Dendritic cell treated with granulocyte-macrophage colony-stimulating factor and Interleukin-4, amounts not matched to agents 40 ng/mL and 50 ng/mL, for 4 days (primary cell): ENCODE measurements at regions not wholly inside any gene's neighbourhood (a gene's known extent, or its start where the extent isn't known, plus 50 kb on each side); places are given as distances from the start of the nearest gene placed in this dataset.

Source experiments
- H3K27ac Mint-ChIP-seq: one replicate; pipeline ENCODE4 v1.8.0; 2022; ENCODE audit warnings: mild to moderate bottlenecking, mixed read lengths
- H3K27me3 Mint-ChIP-seq: one replicate; pipeline ENCODE4 v1.8.0; 2022; ENCODE audit warnings: mild to moderate bottlenecking, mixed read lengths
- H3K36me3 Mint-ChIP-seq: one replicate; pipeline ENCODE4 v1.8.0; 2022; ENCODE audit warnings: low read depth, mixed read lengths
- H3K4me1 Mint-ChIP-seq: one replicate; pipeline ENCODE4 v1.8.0; 2022; ENCODE audit warnings: low read depth, mixed read lengths
- H3K4me3 Mint-ChIP-seq: one replicate; pipeline ENCODE4 v1.8.0; 2022; ENCODE audit warnings: mild to moderate bottlenecking, moderate library complexity, mixed read lengths
- H3K9me3 Mint-ChIP-seq: one replicate; pipeline ENCODE4 v1.8.0; 2022; ENCODE audit warnings: mixed read lengths
- intact Hi-C: fragments of 100-400 bp; cut with micrococcal nuclease; formaldehyde crosslinking; loops from one replicate; pipeline ENCODE4 v1.15.0; 2022

- intact Hi-C loops = no loop called here
- H3K27me3 Mint-ChIP-seq = peaks cover 25% of the 10 kb centered on the region
Observed at GRCh38 chr2:12844511-12844910, 127.8 kb downstream of the TRIB2 start.

GRCh38 chr2:12847694-12848575 is 131.2 kb downstream of the TRIB2 start:
- intact Hi-C loops = no loop called here
- no peaks in the 10 kb centered on the region for H3K36me3 Mint-ChIP-seq
- H3K9me3 Mint-ChIP-seq = peaks cover 2% of the 10 kb centered on the region
- no peak overlapping the region for H3K4me3 Mint-ChIP-seq
- H3K27me3 Mint-ChIP-seq = peaks cover 16% of the 10 kb centered on the region
- H3K27ac Mint-ChIP-seq = no peak overlapping the region
- no peaks in the 10 kb centered on the region for H3K4me1 Mint-ChIP-seq

More at GRCh38 chr2:12844511-12844910, 127.8 kb downstream of the TRIB2 start:
- no peaks in the 10 kb centered on the region for H3K36me3 Mint-ChIP-seq
- no peak overlapping the region for H3K4me3 Mint-ChIP-seq
- no peaks in the 10 kb centered on the region for H3K4me1 Mint-ChIP-seq
- no peak overlapping the region for H3K27ac Mint-ChIP-seq
- no peaks in the 10 kb centered on the region for H3K9me3 Mint-ChIP-seq

GRCh38 chr2:12852135-12852534 is 135.4 kb downstream of the TRIB2 start:
- peaks cover 6% of the 10 kb centered on the region for H3K9me3 Mint-ChIP-seq
- intact Hi-C loops = no loop called here
- peaks cover 19% of the 10 kb centered on the region for H3K27me3 Mint-ChIP-seq
- H3K36me3 Mint-ChIP-seq = no peaks in the 10 kb centered on the region
- no peak overlapping the region for H3K4me3 Mint-ChIP-seq
- H3K4me1 Mint-ChIP-seq = peaks cover 8% of the 10 kb centered on the region
- no peak overlapping the region for H3K27ac Mint-ChIP-seq

- Mint-ChIP-seq H3K4me1 (peaks cover 8% of the 10 kb centered on the region), H3K9me3 (peaks cover 6% of the 10 kb centered on the region), H3K27me3 (peaks cover 17% of the 10 kb centered on the region), H3K4me3 (no peak overlapping the region), H3K36me3 (no peaks in the 10 kb centered on the region), H3K27ac (no peak overlapping the region)
- intact Hi-C loops = no loop called here
Observed at GRCh38 chr2:12854001-12854530, 137.3 kb downstream of the TRIB2 start.

- Mint-ChIP-seq H3K9me3 (peaks cover 6% of the 10 kb centered on the region), H3K27me3 (peaks cover 21% of the 10 kb centered on the region), H3K4me1 (peaks cover 8% of the 10 kb centered on the region), H3K36me3 (no peaks in the 10 kb centered on the region), H3K27ac (no peak overlapping the region), H3K4me3 (no peak overlapping the region)
- intact Hi-C loops = no loop called here
Observed at GRCh38 chr2:12855508-12855907, 138.8 kb downstream of the TRIB2 start.

GRCh38 chr2:12856934-12857601 is 140.3 kb downstream of the TRIB2 start:
- intact Hi-C loops = no loop called here
- H3K9me3 Mint-ChIP-seq = peaks cover 6% of the 10 kb centered on the region
- no peak overlapping the region for H3K4me3 Mint-ChIP-seq

GRCh38 chr2:12857891-12858290 is 141.2 kb downstream of the TRIB2 start:
- no peaks in the 10 kb centered on the region for H3K36me3 Mint-ChIP-seq
- no peak overlapping the region for H3K27ac Mint-ChIP-seq
- H3K9me3 Mint-ChIP-seq = peaks cover 5% of the 10 kb centered on the region
- peaks cover 21% of the 10 kb centered on the region for H3K27me3 Mint-ChIP-seq
- H3K4me1 Mint-ChIP-seq = peaks cover 8% of the 10 kb centered on the region
- intact Hi-C loops = no loop called here
- H3K4me3 Mint-ChIP-seq = no peak overlapping the region

More at GRCh38 chr2:12856934-12857601, 140.3 kb downstream of the TRIB2 start:
- Mint-ChIP-seq H3K4me1 (peaks cover 8% of the 10 kb centered on the region), H3K27ac (no peak overlapping the region), H3K36me3 (no peaks in the 10 kb centered on the region), H3K27me3 (peaks cover 21% of the 10 kb centered on the region)

- Mint-ChIP-seq H3K36me3 (no peaks in the 10 kb centered on the region), H3K27me3 (peaks cover 23% of the 10 kb centered on the region), H3K4me1 (peaks cover 8% of the 10 kb centered on the region), H3K27ac (no peak overlapping the region), H3K9me3 (peaks cover 10% of the 10 kb centered on the region), H3K4me3 (no peak overlapping the region)
- intact Hi-C loops = no loop called here
Observed at GRCh38 chr2:12858786-12859185, 142.1 kb downstream of the TRIB2 start.

GRCh38 chr2:12861344-12861930 is 144.7 kb downstream of the TRIB2 start:
- H3K4me1 Mint-ChIP-seq = peaks cover 3% of the 10 kb centered on the region

GRCh38 chr2:12862541-12862940 is 145.8 kb downstream of the TRIB2 start:
- Mint-ChIP-seq H3K4me1 (no peaks in the 10 kb centered on the region), H3K9me3 (peaks cover 30% of the 10 kb centered on the region), H3K36me3 (no peaks in the 10 kb centered on the region), H3K27me3 (peaks cover 16% of the 10 kb centered on the region), H3K4me3 (no peak overlapping the region), H3K27ac (no peak overlapping the region)
- intact Hi-C loops = no loop called here

More at GRCh38 chr2:12861344-12861930, 144.7 kb downstream of the TRIB2 start:
- Mint-ChIP-seq H3K27me3 (peaks cover 14% of the 10 kb centered on the region), H3K9me3 (peaks cover 30% of the 10 kb centered on the region), H3K4me3 (no peak overlapping the region), H3K27ac (no peak overlapping the region), H3K36me3 (no peaks in the 10 kb centered on the region)
- intact Hi-C loops = no loop called here

- H3K4me1 Mint-ChIP-seq = no peaks in the 10 kb centered on the region
- intact Hi-C loops = no loop called here
- peaks cover 16% of the 10 kb centered on the region for H3K27me3 Mint-ChIP-seq
- no peaks in the 10 kb centered on the region for H3K36me3 Mint-ChIP-seq
- H3K4me3 Mint-ChIP-seq = no peak overlapping the region
- H3K9me3 Mint-ChIP-seq = peaks cover 30% of the 10 kb centered on the region
- no peak overlapping the region for H3K27ac Mint-ChIP-seq
Observed at GRCh38 chr2:12863937-12864336, 147.2 kb downstream of the TRIB2 start.

GRCh38 chr2:12867631-12868287 is 151.0 kb downstream of the TRIB2 start:
- Mint-ChIP-seq H3K36me3 (no peaks in the 10 kb centered on the region), H3K9me3 (peaks cover 30% of the 10 kb centered on the region), H3K4me3 (no peak overlapping the region), H3K4me1 (no peaks in the 10 kb centered on the region), H3K27ac (no peak overlapping the region), H3K27me3 (peaks cover 8% of the 10 kb centered on the region)
- intact Hi-C loops = no loop called here

- Mint-ChIP-seq H3K4me1 (no peaks in the 10 kb centered on the region), H3K9me3 (peaks cover 3% of the 10 kb centered on the region), H3K27me3 (peaks cover 10% of the 10 kb centered on the region), H3K4me3 (no peak overlapping the region), H3K27ac (no peak overlapping the region), H3K36me3 (no peaks in the 10 kb centered on the region)
- intact Hi-C loops = no loop called here
Observed at GRCh38 chr2:12870692-12871091, 154.0 kb downstream of the TRIB2 start.
